ENCODE measurements at regions not wholly inside any gene's neighbourhood (a gene's known extent, or its start where the extent isn't known, plus 50 kb on each side); places are given as distances from the start of the nearest gene placed in this dataset.

- no peaks in the 10 kb centered on the region for H3K9me3 ChIP-seq
- intact Hi-C loops (cut with DNase I; ENCODE audit: low total_unique reads) = no loop called here
Observed at GRCh38 chr16:17598968-17599367, 128.2 kb upstream of the XYLT1 start.

GRCh38 chr16:17591655-17592405, 121.1 kb upstream of the XYLT1 start:
- Histone ChIP-seq H3K4me3 (no peak overlapping the region), H3K4me1 (no peaks in the 10 kb centered on the region), H3K9me3 (no peaks in the 10 kb centered on the region), H3K27me3 (no peaks in the 10 kb centered on the region), H3K36me3 (no peaks in the 10 kb centered on the region), H3K27ac (no peak overlapping the region)
- TF ChIP-seq CTCF (IDR thresholded peaks at IDR 0.05) (no peak), POLR2A (IDR thresholded peaks at IDR 0.05) (no peak)
- no peak for DNase-seq
- intact Hi-C loops (cut with DNase I; ENCODE audit: low total_unique reads) = no loop called here

More at GRCh38 chr16:17598968-17599367, 128.2 kb upstream of the XYLT1 start:
- H3K36me3 ChIP-seq = no peaks in the 10 kb centered on the region
- no peak overlapping the region for H3K27ac ChIP-seq
- no peak for DNase-seq
- no peaks in the 10 kb centered on the region for H3K27me3 ChIP-seq
- no peaks in the 10 kb centered on the region for H3K4me1 ChIP-seq
- TF ChIP-seq POLR2A (IDR thresholded peaks at IDR 0.05) = no peak
- no peak for TF ChIP-seq CTCF (IDR thresholded peaks at IDR 0.05)
- no peak overlapping the region for H3K4me3 ChIP-seq

GRCh38 chr16:17590711-17591654, 120.2 kb upstream of the XYLT1 start:
- DNase-seq = no peak
- Histone ChIP-seq H3K27me3 (no peaks in the 10 kb centered on the region), H3K27ac (no peak overlapping the region), H3K36me3 (no peaks in the 10 kb centered on the region), H3K4me1 (no peaks in the 10 kb centered on the region), H3K4me3 (no peak overlapping the region), H3K9me3 (no peaks in the 10 kb centered on the region)
- intact Hi-C loops (cut with DNase I; ENCODE audit: low total_unique reads) = no loop called here
- no peak for TF ChIP-seq CTCF (IDR thresholded peaks at IDR 0.05)
- no peak for TF ChIP-seq POLR2A (IDR thresholded peaks at IDR 0.05)

DNA sequence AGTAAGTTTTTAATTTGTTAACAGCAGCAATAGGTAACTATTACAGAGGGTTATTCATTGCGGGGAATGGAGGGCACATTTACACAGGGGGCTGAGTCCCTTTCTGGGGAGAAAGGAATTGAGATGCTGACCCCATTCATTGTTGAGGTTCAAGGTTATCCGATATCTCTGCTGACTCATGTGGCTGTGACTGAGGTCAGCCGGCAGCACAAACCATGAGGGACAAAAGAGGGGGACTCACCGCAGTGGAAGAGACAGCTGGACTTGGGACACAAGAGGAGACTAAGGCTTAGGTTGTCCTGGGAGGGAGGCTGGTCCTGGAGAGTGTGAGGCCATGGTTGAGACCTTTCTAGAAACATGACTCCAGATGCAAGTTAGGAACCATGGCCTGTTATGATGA, 119.1 kb upstream of the XYLT1 start:
- no peak for DNase-seq
- no peaks in the 10 kb centered on the region for H3K9me3 ChIP-seq
- no peaks in the 10 kb centered on the region for H3K27me3 ChIP-seq
- no peak overlapping the region for H3K27ac ChIP-seq
- TF ChIP-seq POLR2A (IDR thresholded peaks at IDR 0.05) = no peak
- TF ChIP-seq CTCF (IDR thresholded peaks at IDR 0.05) = no peak
- H3K4me1 ChIP-seq = no peaks in the 10 kb centered on the region
- no peak overlapping the region for H3K4me3 ChIP-seq
- intact Hi-C loops (cut with DNase I; ENCODE audit: low total_unique reads) = no loop called here
- H3K36me3 ChIP-seq = no peaks in the 10 kb centered on the region
